ENCODE measurements at regions not wholly inside any gene's neighbourhood (a gene's known extent, or its start where the extent isn't known, plus 50 kb on each side); places are given as distances from the start of the nearest gene placed in this dataset.

DNA sequence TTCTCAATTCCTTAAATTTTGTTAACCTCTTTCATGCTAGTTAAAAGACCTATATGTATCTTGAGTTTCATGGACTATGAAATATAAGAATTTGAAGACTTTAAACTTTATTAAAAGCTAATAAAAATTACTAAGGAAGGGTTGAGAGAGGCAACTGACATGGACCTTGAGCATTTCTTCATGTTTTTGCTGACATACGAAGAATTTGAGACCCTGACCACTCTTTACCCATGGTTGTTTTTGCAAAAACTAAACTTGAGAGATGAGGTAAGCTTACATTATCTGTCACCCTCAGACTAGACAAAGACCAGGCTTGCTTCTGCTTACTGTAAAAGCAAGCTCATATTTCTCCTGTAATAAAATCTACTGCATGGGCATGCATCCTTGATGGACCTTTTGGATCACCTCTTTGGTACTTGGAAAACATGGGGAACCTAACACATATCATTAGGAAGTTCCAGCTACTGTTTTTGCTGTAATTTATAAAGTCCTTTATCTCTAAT is 338.2 kb upstream of the PABPC4L start:
- TF ChIP-seq, protein P1, sequence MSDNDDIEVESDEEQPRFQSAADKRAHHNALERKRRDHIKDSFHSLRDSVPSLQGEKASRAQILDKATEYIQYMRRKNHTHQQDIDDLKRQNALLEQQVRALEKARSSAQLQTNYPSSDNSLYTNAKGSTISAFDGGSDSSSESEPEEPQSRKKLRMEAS (IDR thresholded peaks at IDR 0.05), result no peak
- TF ChIP-seq, protein P2, sequence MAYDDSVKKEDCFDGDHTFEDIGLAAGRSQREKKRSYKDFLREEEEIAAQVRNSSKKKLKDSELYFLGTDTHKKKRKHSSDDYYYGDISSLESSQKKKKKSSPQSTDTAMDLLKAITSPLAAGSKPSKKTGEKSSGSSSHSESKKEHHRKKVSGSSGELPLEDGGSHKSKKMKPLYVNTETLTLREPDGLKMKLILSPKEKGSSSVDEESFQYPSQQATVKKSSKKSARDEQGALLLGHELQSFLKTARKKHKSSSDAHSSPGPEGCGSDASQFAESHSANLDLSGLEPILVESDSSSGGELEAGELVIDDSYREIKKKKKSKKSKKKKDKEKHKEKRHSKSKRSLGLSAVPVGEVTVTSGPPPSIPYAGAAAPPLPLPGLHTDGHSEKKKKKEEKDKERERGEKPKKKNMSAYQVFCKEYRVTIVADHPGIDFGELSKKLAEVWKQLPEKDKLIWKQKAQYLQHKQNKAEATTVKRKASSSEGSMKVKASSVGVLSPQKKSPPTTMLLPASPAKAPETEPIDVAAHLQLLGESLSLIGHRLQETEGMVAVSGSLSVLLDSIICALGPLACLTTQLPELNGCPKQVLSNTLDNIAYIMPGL (CRISPR knock-in tag; IDR thresholded peaks at IDR 0.05; ENCODE audit: borderline replicate concordance), result no peak
- TF ChIP-seq SMC3 (IDR thresholded peaks at IDR 0.05) (no peak), CBX8 (IDR thresholded peaks at IDR 0.05) (no peak), HES2 (IDR thresholded peaks at IDR 0.05) (no peak), MYC (IDR thresholded peaks at IDR 0.05; ENCODE audit: borderline replicate concordance, low read length) (no peak), KDM5A (IDR thresholded peaks at IDR 0.05) (no peak), POLR2AphosphoS2 (conservative IDR thresholded peaks at IDR 0.05; ENCODE audit: low read length) (no peak), NFE2L2 (conservative IDR thresholded peaks at IDR 0.05; ENCODE audit: low read length) (no peak), CBX2 (IDR thresholded peaks at IDR 0.05; ENCODE audit: borderline replicate concordance, low read depth) (no peak), RNF2 (IDR thresholded peaks at IDR 0.05; ENCODE audit: borderline replicate concordance, low read depth) (no peak), ZFP36 (IDR thresholded peaks at IDR 0.05; ENCODE audit: borderline replicate concordance, partially characterized antibody) (no peak), MAFK (IDR thresholded peaks at IDR 0.05; ENCODE audit: partially characterized antibody) (no peak), REST (IDR thresholded peaks at IDR 0.05) (no peak), EP300 (IDR thresholded peaks at IDR 0.05) (no peak)
- TF ChIP-seq, protein P3, sequence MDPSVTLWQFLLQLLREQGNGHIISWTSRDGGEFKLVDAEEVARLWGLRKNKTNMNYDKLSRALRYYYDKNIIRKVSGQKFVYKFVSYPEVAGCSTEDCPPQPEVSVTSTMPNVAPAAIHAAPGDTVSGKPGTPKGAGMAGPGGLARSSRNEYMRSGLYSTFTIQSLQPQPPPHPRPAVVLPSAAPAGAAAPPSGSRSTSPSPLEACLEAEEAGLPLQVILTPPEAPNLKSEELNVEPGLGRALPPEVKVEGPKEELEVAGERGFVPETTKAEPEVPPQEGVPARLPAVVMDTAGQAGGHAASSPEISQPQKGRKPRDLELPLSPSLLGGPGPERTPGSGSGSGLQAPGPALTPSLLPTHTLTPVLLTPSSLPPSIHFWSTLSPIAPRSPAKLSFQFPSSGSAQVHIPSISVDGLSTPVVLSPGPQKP (IDR thresholded peaks at IDR 0.05; ENCODE audit: low read depth, low read length), result no peak
- no peak overlapping the region for H3K27ac ChIP-seq
- POLR2A ChIA-PET, result no interaction called here
- no peaks in the 10 kb centered on the region for H3K4me1 ChIP-seq
- DNase-seq (ENCODE audit: low read depth in 1 of 2, low spot score in 1 of 2) (no peak), FAIRE-seq (no peak), ATAC-seq (no peak)
- H3K4me3 ChIP-seq, result no peak overlapping the region
- CTCF ChIA-PET, result no interaction called here
- 14% methylated on average over 1 of the region's 1 CpG for WGBS (ENCODE audit: missing lambda C conversion rate)
- no peak overlapping the region for H3K4me2 ChIP-seq
- no peaks in the 10 kb centered on the region for H3K9me3 ChIP-seq

DNA sequence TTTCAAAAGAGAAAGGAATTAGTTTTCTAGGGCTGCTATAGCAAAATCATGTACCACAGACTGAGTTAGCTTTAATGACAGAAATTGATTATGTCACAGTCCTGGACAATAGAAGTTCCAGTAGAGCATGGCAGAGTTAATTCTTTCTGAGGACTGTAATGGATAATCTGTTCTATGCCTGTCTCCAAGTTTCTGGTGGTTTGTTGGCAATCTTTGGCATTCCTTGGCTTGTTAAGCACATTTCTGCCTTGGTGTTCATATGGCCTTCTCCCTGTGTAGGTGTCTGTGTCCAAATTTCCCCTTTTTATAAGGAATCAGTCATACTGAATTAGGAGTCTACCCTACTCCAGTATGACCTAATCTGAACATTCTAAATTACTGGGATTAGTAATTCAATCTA is 336.1 kb upstream of the PABPC4L start:
- no peak overlapping the region for H3K4me3 ChIP-seq
- POLR2A ChIA-PET, result no interaction called here
- no peak for TF ChIP-seq FOSB (CRISPR knock-in tag; IDR thresholded peaks at IDR 0.05)
- no peak for TF ChIP-seq ZSCAN20 (CRISPR knock-in tag; IDR thresholded peaks at IDR 0.05)
- TF ChIP-seq EHF (CRISPR knock-in tag; IDR thresholded peaks at IDR 0.05), result no peak
- TF ChIP-seq NFE2L2 (conservative IDR thresholded peaks at IDR 0.05; ENCODE audit: low read length), result no peak
- TF ChIP-seq, protein P2 (CRISPR knock-in tag; IDR thresholded peaks at IDR 0.05; ENCODE audit: borderline replicate concordance), result no peak
- TF ChIP-seq, protein P4, sequence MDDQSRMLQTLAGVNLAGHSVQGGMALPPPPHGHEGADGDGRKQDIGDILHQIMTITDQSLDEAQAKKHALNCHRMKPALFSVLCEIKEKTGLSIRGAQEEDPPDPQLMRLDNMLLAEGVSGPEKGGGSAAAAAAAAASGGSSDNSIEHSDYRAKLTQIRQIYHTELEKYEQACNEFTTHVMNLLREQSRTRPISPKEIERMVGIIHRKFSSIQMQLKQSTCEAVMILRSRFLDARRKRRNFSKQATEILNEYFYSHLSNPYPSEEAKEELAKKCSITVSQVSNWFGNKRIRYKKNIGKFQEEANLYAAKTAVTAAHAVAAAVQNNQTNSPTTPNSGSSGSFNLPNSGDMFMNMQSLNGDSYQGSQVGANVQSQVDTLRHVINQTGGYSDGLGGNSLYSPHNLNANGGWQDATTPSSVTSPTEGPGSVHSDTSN (IDR thresholded peaks at IDR 0.05), result no peak
- DNase-seq (ENCODE audit: low read depth in 1 of 2, low spot score in 1 of 2) (no peak), ATAC-seq (no peak), FAIRE-seq (no peak)
- H3K4me1 ChIP-seq, result no peaks in the 10 kb centered on the region
- H3K4me2 ChIP-seq, result no peak overlapping the region
- H3K27ac ChIP-seq, result no peak overlapping the region
- H3K9me3 ChIP-seq, result no peaks in the 10 kb centered on the region
- CTCF ChIA-PET, result no interaction called here

Measured in A549 (cell line).